ENCODE measurements at regions not wholly inside any gene's neighbourhood (a gene's known extent, or its start where the extent isn't known, plus 50 kb on each side); places are given as distances from the start of the nearest gene placed in this dataset.
A peak's percentile ranks its signal among the peaks of the same experiment; 100 is the strongest.

DNA sequence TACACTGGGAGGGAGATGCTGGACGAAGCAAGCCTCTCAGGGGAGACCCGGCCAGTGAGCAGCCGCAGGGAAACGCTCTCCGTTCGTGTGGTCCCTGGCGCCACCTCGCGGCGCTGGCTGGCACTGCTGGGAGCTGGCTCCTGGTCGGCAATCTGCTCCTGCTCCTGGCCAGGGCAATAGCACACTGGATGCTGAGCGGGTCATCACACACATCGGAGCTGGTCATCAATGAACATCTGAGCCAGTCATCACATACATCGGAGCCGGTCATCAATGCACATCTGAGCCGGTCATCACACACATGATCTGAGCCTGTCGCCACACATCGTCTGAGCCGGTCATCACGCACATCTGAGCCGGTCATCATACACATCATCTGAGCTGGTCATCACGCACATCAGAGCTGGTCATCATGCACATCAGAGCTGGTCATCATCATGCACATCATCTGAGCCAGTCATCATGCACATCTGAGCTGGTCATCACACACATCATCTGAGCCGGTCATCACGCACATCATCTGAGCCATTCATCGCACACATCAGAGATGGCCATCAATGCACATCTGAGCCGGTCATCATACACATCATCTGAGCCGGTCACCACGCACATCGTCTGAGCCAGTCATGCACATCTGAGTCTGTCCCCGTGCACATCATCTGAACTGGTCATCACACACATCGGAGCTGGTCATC lies 217.3 kb downstream of the RBFOX3 start (continued):
- TF ChIP-seq, protein P1, sequence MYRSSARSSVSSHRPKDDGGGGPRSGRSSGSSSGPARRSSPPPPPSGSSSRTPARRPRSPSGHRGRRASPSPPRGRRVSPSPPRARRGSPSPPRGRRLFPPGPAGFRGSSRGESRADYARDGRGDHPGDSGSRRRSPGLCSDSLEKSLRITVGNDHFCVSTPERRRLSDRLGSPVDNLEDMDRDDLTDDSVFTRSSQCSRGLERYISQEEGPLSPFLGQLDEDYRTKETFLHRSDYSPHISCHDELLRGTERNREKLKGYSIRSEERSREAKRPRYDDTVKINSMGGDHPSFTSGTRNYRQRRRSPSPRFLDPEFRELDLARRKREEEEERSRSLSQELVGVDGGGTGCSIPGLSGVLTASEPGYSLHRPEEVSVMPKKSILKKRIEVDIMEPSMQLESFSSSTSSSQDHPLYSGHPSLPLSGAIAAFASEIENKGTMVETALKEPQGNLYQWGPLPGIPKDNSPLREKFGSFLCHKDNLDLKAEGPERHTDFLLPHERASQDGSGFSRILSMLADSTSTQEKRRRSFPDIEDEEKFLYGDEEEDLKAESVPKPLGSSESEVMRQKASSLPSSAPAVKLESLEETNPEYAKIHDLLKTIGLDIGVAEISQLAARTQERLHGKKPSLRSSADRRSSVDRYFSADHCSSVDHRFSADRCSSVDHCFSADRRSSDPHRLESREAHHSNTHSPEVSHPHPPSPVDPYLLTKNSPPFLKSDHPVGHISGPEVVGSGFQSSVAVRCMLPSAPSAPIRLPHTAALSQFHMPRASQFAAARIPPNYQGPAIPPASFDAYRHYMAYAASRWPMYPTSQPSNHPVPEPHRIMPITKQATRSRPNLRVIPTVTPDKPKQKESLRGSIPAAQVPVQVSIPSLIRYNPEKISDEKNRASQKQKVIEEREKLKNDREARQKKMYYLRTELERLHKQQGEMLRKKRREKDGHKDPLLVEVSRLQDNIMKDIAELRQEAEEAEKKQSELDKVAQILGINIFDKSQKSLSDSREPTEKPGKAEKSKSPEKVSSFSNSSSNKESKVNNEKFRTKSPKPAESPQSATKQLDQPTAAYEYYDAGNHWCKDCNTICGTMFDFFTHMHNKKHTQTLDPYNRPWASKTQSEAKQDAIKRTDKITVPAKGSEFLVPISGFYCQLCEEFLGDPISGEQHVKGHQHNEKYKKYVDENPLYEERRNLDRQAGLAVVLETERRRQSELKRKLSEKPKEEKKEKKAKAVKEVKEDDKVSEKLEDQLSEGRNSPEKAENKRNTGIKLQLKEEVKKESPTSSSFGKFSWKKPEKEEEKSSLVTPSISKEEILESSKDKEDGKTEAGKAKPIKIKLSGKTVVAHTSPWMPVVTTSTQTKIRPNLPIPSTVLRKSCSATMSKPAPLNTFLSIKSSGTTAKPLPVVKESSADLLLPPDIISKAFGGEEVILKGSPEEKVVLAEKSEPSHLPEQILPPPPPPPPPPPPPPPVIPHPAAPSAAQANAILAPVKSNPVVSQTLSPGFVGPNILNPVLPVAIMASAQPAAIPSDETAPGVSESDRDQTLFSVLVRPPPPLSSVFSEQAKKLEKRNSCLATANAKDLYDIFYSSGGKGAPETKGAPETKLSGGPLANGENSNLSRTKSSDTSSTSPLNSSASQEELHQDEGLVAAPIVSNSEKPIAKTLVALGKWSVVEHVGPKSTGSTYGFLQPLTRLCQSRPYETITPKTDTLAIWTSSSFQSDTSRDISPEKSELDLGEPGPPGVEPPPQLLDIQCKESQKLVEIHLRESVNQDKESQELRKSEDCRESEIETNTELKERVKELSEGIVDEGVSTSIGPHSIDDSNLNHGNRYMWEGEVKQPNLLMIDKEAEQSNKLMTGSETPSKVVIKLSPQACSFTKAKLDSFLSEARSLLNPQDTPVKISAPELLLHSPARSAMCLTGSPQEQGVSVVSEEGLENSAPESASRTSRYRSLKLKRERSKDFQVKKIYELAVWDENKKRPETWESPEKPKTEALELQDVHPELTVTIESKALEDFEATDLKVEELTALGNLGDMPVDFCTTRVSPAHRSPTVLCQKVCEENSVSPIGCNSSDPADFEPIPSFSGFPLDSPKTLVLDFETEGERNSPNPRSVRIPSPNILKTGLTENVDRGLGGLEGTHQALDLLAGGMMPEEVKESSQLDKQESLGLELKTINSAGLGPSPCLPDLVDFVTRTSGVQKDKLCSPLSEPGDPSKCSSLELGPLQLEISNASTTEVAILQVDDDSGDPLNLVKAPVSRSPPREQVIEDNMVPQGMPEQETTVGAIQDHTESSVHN (CRISPR knock-in tag; IDR thresholded peaks at IDR 0.05): 0 out of 2 replicates have a peak, but pooled peaks have one; percentile 47
- TF ChIP-seq ZMYM3 (CRISPR knock-in tag; IDR thresholded peaks at IDR 0.05) (no peak), FOXA3 (CRISPR knock-in tag; IDR thresholded peaks at IDR 0.05) (no peak), FOXC1 (CRISPR knock-in tag; IDR thresholded peaks at IDR 0.05; ENCODE audit: borderline replicate concordance) (no peak), IRF2 (CRISPR knock-in tag; IDR thresholded peaks at IDR 0.05) (no peak), ZNF841 (CRISPR knock-in tag; IDR thresholded peaks at IDR 0.05; ENCODE audit: borderline replicate concordance) (no peak), RXRA (CRISPR knock-in tag; IDR thresholded peaks at IDR 0.05) (peak; percentile 31; the same call in 1 of the 2 replicates), KDM2A (CRISPR knock-in tag; IDR thresholded peaks at IDR 0.05; ENCODE audit: borderline replicate concordance, low read depth) (peak; percentile 82; the same call in 1 of the 2 replicates), SUZ12 (IDR thresholded peaks at IDR 0.05; ENCODE audit: low read depth, low read length) (peak; percentile 18; the same call in 1 of the 2 replicates), SALL1 (CRISPR knock-in tag; IDR thresholded peaks at IDR 0.05) (no peak), ZNF234 (CRISPR knock-in tag; conservative IDR thresholded peaks at IDR 0.05) (no peak), ZSCAN25 (CRISPR knock-in tag; IDR thresholded peaks at IDR 0.05) (peak; percentile 60; the same call in 1 of the 2 replicates)
- TF ChIP-seq, protein P2, sequence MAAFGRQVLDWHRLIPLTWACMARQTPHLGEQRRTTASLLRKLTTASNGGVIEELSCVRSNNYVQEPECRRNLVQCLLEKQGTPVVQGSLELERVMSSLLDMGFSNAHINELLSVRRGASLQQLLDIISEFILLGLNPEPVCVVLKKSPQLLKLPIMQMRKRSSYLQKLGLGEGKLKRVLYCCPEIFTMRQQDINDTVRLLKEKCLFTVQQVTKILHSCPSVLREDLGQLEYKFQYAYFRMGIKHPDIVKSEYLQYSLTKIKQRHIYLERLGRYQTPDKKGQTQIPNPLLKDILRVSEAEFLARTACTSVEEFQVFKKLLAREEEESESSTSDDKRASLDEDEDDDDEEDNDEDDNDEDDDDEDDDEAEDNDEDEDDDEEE (CRISPR knock-in tag; IDR thresholded peaks at IDR 0.05): 0 out of 2 replicates have a peak, but pooled peaks have one; percentile 47
- TF ChIP-seq, protein P3, sequence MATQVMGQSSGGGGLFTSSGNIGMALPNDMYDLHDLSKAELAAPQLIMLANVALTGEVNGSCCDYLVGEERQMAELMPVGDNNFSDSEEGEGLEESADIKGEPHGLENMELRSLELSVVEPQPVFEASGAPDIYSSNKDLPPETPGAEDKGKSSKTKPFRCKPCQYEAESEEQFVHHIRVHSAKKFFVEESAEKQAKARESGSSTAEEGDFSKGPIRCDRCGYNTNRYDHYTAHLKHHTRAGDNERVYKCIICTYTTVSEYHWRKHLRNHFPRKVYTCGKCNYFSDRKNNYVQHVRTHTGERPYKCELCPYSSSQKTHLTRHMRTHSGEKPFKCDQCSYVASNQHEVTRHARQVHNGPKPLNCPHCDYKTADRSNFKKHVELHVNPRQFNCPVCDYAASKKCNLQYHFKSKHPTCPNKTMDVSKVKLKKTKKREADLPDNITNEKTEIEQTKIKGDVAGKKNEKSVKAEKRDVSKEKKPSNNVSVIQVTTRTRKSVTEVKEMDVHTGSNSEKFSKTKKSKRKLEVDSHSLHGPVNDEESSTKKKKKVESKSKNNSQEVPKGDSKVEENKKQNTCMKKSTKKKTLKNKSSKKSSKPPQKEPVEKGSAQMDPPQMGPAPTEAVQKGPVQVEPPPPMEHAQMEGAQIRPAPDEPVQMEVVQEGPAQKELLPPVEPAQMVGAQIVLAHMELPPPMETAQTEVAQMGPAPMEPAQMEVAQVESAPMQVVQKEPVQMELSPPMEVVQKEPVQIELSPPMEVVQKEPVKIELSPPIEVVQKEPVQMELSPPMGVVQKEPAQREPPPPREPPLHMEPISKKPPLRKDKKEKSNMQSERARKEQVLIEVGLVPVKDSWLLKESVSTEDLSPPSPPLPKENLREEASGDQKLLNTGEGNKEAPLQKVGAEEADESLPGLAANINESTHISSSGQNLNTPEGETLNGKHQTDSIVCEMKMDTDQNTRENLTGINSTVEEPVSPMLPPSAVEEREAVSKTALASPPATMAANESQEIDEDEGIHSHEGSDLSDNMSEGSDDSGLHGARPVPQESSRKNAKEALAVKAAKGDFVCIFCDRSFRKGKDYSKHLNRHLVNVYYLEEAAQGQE (IDR thresholded peaks at IDR 0.05; ENCODE audit: borderline replicate concordance in 1 of 2, low read depth in 1 of 2, low read length in 2 of 2): no peak
- TF ChIP-seq, protein P4, sequence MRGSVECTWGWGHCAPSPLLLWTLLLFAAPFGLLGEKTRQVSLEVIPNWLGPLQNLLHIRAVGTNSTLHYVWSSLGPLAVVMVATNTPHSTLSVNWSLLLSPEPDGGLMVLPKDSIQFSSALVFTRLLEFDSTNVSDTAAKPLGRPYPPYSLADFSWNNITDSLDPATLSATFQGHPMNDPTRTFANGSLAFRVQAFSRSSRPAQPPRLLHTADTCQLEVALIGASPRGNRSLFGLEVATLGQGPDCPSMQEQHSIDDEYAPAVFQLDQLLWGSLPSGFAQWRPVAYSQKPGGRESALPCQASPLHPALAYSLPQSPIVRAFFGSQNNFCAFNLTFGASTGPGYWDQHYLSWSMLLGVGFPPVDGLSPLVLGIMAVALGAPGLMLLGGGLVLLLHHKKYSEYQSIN (CRISPR knock-in tag; IDR thresholded peaks at IDR 0.05; ENCODE audit: borderline replicate concordance): no peak

All from HepG2 (cell line).